Duodenal mucosa (tissue), 2 donors: ENCODE measurements at regions not wholly inside any gene's neighbourhood (a gene's known extent, or its start where the extent isn't known, plus 50 kb on each side); places are given as distances from the start of the nearest gene placed in this dataset.

Experiments used
- H3K27ac ChIP-seq: one replicate; pipeline ENCODE4 v1.7.0; 2013; ENCODE audit warnings: low read depth, low read length
- H3K27me3 ChIP-seq, 2 donors: one replicate each; pipeline ENCODE4 v1.7.0; 2013; ENCODE audit warnings: low read length in 2 of 2, control low read depth in 1 of 2; ENCODE audit not compliant: insufficient read depth in 2 of 2, control insufficient read depth in 1 of 2
- H3K36me3 ChIP-seq, 2 donors: one replicate each; pipeline ENCODE4 v1.7.0; 2013; ENCODE audit warnings: low read length in 2 of 2, control low read depth in 1 of 2; ENCODE audit not compliant: insufficient read depth in 2 of 2, control insufficient read depth in 1 of 2
- H3K4me1 ChIP-seq, 2 donors: one replicate each; pipeline ENCODE4 v1.7.0; 2013; ENCODE audit warnings: low read length in 2 of 2, control low read depth in 1 of 2; ENCODE audit not compliant: insufficient read depth in 2 of 2, control insufficient read depth in 1 of 2
- H3K4me3 ChIP-seq, 2 donors: one replicate each; pipeline ENCODE4 v1.7.0; 2013; ENCODE audit warnings: low read length in 2 of 2, low read depth in 1 of 2
- H3K9ac ChIP-seq, 2 donors: one replicate each; pipeline ENCODE4 v1.7.0; 2013; ENCODE audit warnings: low read length in 2 of 2, low read depth in 1 of 2
- H3K9me3 ChIP-seq, 2 donors: one replicate each; pipeline ENCODE4 v1.7.0; 2013; ENCODE audit warnings: low read length in 2 of 2, control low read depth in 1 of 2; ENCODE audit not compliant: control insufficient read depth in 1 of 2

GRCh38 chrX:39534949-39535348 lies 562.8 kb downstream of the BCOR start:
- Histone ChIP-seq H3K9me3 (no peaks in the 10 kb centered on the region), H3K4me1 (no peaks in the 10 kb centered on the region), H3K9ac (no peak overlapping the region), H3K27me3 (no peaks in the 10 kb centered on the region), H3K36me3 (no peaks in the 10 kb centered on the region), H3K4me3 (no peak overlapping the region), H3K27ac (no peak overlapping the region)

DNA sequence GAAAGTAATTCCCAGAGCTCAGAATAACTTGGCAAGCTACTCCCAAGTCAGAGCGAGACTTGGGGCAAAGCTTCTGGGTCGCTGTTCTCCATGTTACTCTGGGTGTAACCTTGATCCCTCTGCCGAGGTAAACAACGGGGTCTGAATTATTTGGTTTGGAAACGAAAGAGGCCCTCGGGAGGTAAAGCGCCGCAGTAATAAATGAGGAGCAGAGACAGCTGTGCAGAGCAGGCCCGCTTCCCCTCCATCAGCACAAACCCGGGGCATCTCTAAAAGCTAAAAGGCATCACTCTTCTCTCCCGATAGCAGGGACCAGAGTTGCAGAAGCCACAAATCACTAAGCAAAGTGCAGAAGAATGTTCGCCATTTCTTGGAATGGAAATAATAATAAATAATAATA lies 561.5 kb downstream of the BCOR start:
- H3K9ac ChIP-seq = no peak overlapping the region
- H3K36me3 ChIP-seq = no peaks in the 10 kb centered on the region
- no peaks in the 10 kb centered on the region for H3K27me3 ChIP-seq
- H3K27ac ChIP-seq = no peak overlapping the region
- H3K4me3 ChIP-seq = no peak overlapping the region
- H3K4me1 ChIP-seq = no peaks in the 10 kb centered on the region
- no peaks in the 10 kb centered on the region for H3K9me3 ChIP-seq

- Histone ChIP-seq H3K27ac (no peak overlapping the region), H3K9ac (no peak overlapping the region), H3K36me3 (no peaks in the 10 kb centered on the region), H3K4me3 (no peak overlapping the region), H3K9me3 (no peaks in the 10 kb centered on the region), H3K27me3 (no peaks in the 10 kb centered on the region), H3K4me1 (no peaks in the 10 kb centered on the region)
Observed at GRCh38 chrX:39541881-39542280, 555.9 kb downstream of the BCOR start.

GRCh38 chrX:39542316-39542715 lies 555.4 kb downstream of the BCOR start:
- H3K4me3 ChIP-seq = no peak overlapping the region
- no peak overlapping the region for H3K9ac ChIP-seq
- H3K27me3 ChIP-seq = no peaks in the 10 kb centered on the region
- no peak overlapping the region for H3K27ac ChIP-seq
- no peaks in the 10 kb centered on the region for H3K4me1 ChIP-seq
- no peaks in the 10 kb centered on the region for H3K36me3 ChIP-seq
- H3K9me3 ChIP-seq = no peaks in the 10 kb centered on the region

DNA sequence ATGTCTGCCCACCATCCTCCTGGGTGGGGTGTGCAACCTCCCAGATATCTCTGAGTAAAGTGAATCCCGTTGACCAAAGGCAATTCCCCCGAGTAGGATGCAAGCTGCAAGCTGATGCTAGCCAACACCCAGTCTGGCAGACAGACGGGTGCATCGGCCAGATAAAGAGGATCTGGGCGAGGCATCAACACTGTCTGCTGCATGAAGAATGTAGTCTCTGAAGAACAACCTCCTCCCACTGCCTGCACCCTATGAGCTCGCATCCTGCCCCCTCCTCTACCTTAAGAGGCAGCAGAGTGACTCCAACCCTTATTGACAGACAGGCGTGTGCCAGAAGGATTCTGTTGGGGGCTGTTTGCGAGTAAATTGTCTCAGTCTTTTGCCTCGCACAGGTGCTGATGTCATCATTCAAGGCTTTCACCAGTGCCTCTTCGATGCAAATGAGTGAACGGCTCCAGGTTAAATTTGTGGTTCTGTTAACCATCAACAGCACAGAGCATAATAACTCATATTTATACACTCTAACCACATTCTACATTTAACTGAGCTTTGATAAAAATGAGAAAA lies 546.9 kb downstream of the BCOR start:
- H3K4me1 ChIP-seq = no peaks in the 10 kb centered on the region
- H3K9ac ChIP-seq = no peak overlapping the region
- H3K36me3 ChIP-seq = no peaks in the 10 kb centered on the region
- no peaks in the 10 kb centered on the region for H3K9me3 ChIP-seq
- H3K4me3 ChIP-seq = no peak overlapping the region
- no peaks in the 10 kb centered on the region for H3K27me3 ChIP-seq
- no peak overlapping the region for H3K27ac ChIP-seq

- no peaks in the 10 kb centered on the region for H3K9me3 ChIP-seq
- H3K4me1 ChIP-seq = no peaks in the 10 kb centered on the region
- no peak overlapping the region for H3K27ac ChIP-seq
- H3K4me3 ChIP-seq = no peak overlapping the region
- no peak overlapping the region for H3K9ac ChIP-seq
- H3K36me3 ChIP-seq = no peaks in the 10 kb centered on the region
- no peaks in the 10 kb centered on the region for H3K27me3 ChIP-seq
Observed at GRCh38 chrX:39551762-39552161, 546.0 kb downstream of the BCOR start.

DNA sequence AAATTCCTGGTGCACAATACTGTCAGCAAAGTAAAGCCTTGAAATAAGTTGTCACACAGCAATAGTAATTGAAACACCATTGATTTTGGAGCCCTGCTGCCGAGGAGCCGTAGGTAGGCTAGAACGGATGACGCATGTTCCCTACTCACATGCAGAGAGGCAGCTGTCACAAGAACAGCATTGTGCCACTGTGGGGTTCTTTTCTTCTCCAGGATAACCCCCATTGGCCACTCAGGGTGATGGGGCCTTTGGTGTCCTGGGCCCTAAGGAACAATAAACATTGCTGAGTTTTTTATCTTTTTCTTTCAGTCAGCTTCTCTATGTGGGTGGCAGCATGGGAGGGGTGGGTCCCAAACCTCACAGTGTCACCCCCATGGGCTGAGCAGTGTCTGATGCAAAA lies 542.3 kb downstream of the BCOR start:
- no peaks in the 10 kb centered on the region for H3K9me3 ChIP-seq
- H3K4me3 ChIP-seq = no peak overlapping the region

DNA sequence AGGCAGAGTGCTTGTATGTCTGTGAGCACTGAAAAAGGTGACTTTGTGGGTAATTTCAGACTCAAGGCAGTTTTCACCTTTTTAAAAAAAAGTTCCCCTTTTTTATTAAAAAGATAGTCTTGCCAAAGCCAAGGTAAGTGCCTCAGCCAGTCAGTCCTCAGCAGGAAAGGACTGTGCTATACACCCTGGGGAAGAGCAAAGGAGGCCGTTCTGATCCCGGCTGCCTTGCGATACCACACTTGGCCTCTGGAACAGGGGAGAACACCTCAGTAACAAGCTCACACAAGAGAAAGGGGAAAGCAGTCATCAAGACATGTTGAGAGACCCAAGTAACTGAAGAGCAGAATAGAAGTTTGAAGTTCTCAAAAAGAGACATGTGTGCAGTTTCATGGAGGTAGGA lies 541.7 kb downstream of the BCOR start:
- no peak overlapping the region for H3K9ac ChIP-seq
- H3K4me1 ChIP-seq = no peaks in the 10 kb centered on the region
- no peak overlapping the region for H3K27ac ChIP-seq
- H3K4me3 ChIP-seq = no peak overlapping the region
- H3K9me3 ChIP-seq = no peaks in the 10 kb centered on the region
- no peaks in the 10 kb centered on the region for H3K36me3 ChIP-seq
- no peaks in the 10 kb centered on the region for H3K27me3 ChIP-seq

More for the DNA sequence above, 542.3 kb downstream of the BCOR start:
- Histone ChIP-seq H3K36me3 (no peaks in the 10 kb centered on the region), H3K27me3 (no peaks in the 10 kb centered on the region), H3K4me1 (no peaks in the 10 kb centered on the region), H3K27ac (no peak overlapping the region), H3K9ac (no peak overlapping the region)

GRCh38 chrX:39559229-39559628 lies 538.5 kb downstream of the BCOR start:
- no peaks in the 10 kb centered on the region for H3K27me3 ChIP-seq

GRCh38 chrX:39560271-39560670 lies 537.5 kb downstream of the BCOR start:
- Histone ChIP-seq H3K9ac (no peak overlapping the region), H3K27ac (no peak overlapping the region), H3K27me3 (no peaks in the 10 kb centered on the region), H3K4me3 (no peak overlapping the region), H3K36me3 (no peaks in the 10 kb centered on the region), H3K9me3 (no peaks in the 10 kb centered on the region), H3K4me1 (no peaks in the 10 kb centered on the region)

More at GRCh38 chrX:39559229-39559628, 538.5 kb downstream of the BCOR start:
- Histone ChIP-seq H3K9me3 (no peaks in the 10 kb centered on the region), H3K27ac (no peak overlapping the region), H3K4me1 (no peaks in the 10 kb centered on the region), H3K36me3 (no peaks in the 10 kb centered on the region), H3K9ac (no peak overlapping the region), H3K4me3 (no peak overlapping the region)

- H3K9me3 ChIP-seq = no peaks in the 10 kb centered on the region
- no peak overlapping the region for H3K4me3 ChIP-seq
- no peaks in the 10 kb centered on the region for H3K27me3 ChIP-seq
- no peaks in the 10 kb centered on the region for H3K36me3 ChIP-seq
- no peaks in the 10 kb centered on the region for H3K4me1 ChIP-seq
- no peak overlapping the region for H3K27ac ChIP-seq
- H3K9ac ChIP-seq = no peak overlapping the region
Observed at GRCh38 chrX:39563178-39563577, 534.6 kb downstream of the BCOR start.
